Left colon (tissue), 2 donors: ENCODE measurements at regions not wholly inside any gene's neighbourhood (a gene's known extent, or its start where the extent isn't known, plus 50 kb on each side); places are given as distances from the start of the nearest gene placed in this dataset.

Experiments used
- ATAC-seq: fragments of 200-7000 bp; cut with Tn5 transposase; one replicate; pipeline ENCODE4 v1.9.1; 2020; ENCODE audit warnings: mild to moderate bottlenecking, moderate library complexity
- DNase-seq, 2 donors: peaks; one replicate each; pipeline ENCODE4 v3.0.0-alpha.2; 2020
- intact Hi-C, 2 donors: fragments of 100-400 bp; cut with DNase I in 1 of 2; cut with micrococcal nuclease in 1 of 2; formaldehyde crosslinking; loops; one replicate each; pipeline versions ENCODE4 v1.11.2 to v1.14.0; 2022; cut with DNase I, micrococcal nuclease
- donor health status: DM: no; HTN: no; CAD: no.
- donor health status: DM: yes; HTN: yes; CAD: no.

GRCh38 chr9:31103836-31104235 lies 1280.6 kb upstream of the ACO1 start:
- intact Hi-C loops, result no loop called here
- ATAC-seq (peak; percentile 39), DNase-seq (no peak)

- intact Hi-C loops, result no loop called here
- DNase-seq (no peak), ATAC-seq (no peak)
Measured at GRCh38 chr9:31104249-31104648, 1280.2 kb upstream of the ACO1 start.

- DNase-seq (no peak), ATAC-seq (no peak)
- intact Hi-C loops, result loop anchor here in 1 of 2 donors (10.0 kb wide), 1 partner anchor 682 kb away; no protein-coding TSS in a partner anchor
Measured at GRCh38 chr9:31112491-31112890, 1272.0 kb upstream of the ACO1 start.

- intact Hi-C loops, result loop anchor here in 1 of 2 donors (10.0 kb wide), 1 partner anchor 680 kb away; no protein-coding TSS in a partner anchor
- no peak for ATAC-seq
- no peak for DNase-seq
Measured at GRCh38 chr9:31114346-31114745, 1270.1 kb upstream of the ACO1 start.

- DNase-seq (peak in 1 of 2 donors; percentile 6), ATAC-seq (peak; percentile 40)
- intact Hi-C loops, result loop anchor here in 1 of 2 donors (10.0 kb wide), 1 partner anchor 675 kb away; no protein-coding TSS in a partner anchor
Measured at GRCh38 chr9:31119890-31120454, 1264.5 kb upstream of the ACO1 start.

- no peak for DNase-seq
- intact Hi-C loops, result no loop called here
- ATAC-seq, result no peak
Measured at GRCh38 chr9:31124389-31124788, 1260.1 kb upstream of the ACO1 start.

- intact Hi-C loops, result no loop called here
- no peak for ATAC-seq
Measured at GRCh38 chr9:31135567-31135966, 1248.9 kb upstream of the ACO1 start.

GRCh38 chr9:31136524-31136923 lies 1247.9 kb upstream of the ACO1 start:
- DNase-seq, result no peak
- intact Hi-C loops, result no loop called here
- ATAC-seq, result no peak

More at GRCh38 chr9:31135567-31135966, 1248.9 kb upstream of the ACO1 start:
- no peak for DNase-seq

GRCh38 chr9:31137176-31138160 lies 1247.0 kb upstream of the ACO1 start:
- intact Hi-C loops, result no loop called here
- ATAC-seq (no peak), DNase-seq (no peak)

- ATAC-seq (no peak), DNase-seq (no peak)
- intact Hi-C loops, result no loop called here
Measured at GRCh38 chr9:31140316-31140715, 1244.1 kb upstream of the ACO1 start.

GRCh38 chr9:31142456-31142855 lies 1242.0 kb upstream of the ACO1 start:
- intact Hi-C loops, result no loop called here
- DNase-seq, result no peak
- no peak for ATAC-seq

- intact Hi-C loops, result no loop called here
Measured at GRCh38 chr9:31144614-31145013, 1239.8 kb upstream of the ACO1 start.

GRCh38 chr9:31146485-31147166 lies 1237.8 kb upstream of the ACO1 start:
- no peak for ATAC-seq
- DNase-seq, result no peak
- intact Hi-C loops, result no loop called here

More at GRCh38 chr9:31144614-31145013, 1239.8 kb upstream of the ACO1 start:
- ATAC-seq, result no peak
- no peak for DNase-seq

- intact Hi-C loops, result no loop called here
- ATAC-seq, result no peak
- DNase-seq, result no peak
Measured at GRCh38 chr9:31153250-31153840, 1231.1 kb upstream of the ACO1 start.

GRCh38 chr9:31166516-31166915 lies 1217.9 kb upstream of the ACO1 start:
- intact Hi-C loops, result no loop called here
- no peak for DNase-seq
- ATAC-seq, result no peak

GRCh38 chr9:31168161-31168560 lies 1216.3 kb upstream of the ACO1 start:
- ATAC-seq (no peak), DNase-seq (no peak)
- intact Hi-C loops, result no loop called here

- intact Hi-C loops, result no loop called here
Measured at GRCh38 chr9:31174681-31175080, 1209.8 kb upstream of the ACO1 start.

GRCh38 chr9:31183866-31184265 lies 1200.6 kb upstream of the ACO1 start:
- no peak for ATAC-seq
- DNase-seq, result no peak
- intact Hi-C loops, result no loop called here

More at GRCh38 chr9:31174681-31175080, 1209.8 kb upstream of the ACO1 start:
- no peak for ATAC-seq
- no peak for DNase-seq

- intact Hi-C loops, result no loop called here
- ATAC-seq (no peak), DNase-seq (no peak)
Measured at GRCh38 chr9:31185831-31186230, 1198.6 kb upstream of the ACO1 start.
